ENCODE measurements at regions not wholly inside any gene's neighbourhood (a gene's known extent, or its start where the extent isn't known, plus 50 kb on each side); places are given as distances from the start of the nearest gene placed in this dataset.

DNA sequence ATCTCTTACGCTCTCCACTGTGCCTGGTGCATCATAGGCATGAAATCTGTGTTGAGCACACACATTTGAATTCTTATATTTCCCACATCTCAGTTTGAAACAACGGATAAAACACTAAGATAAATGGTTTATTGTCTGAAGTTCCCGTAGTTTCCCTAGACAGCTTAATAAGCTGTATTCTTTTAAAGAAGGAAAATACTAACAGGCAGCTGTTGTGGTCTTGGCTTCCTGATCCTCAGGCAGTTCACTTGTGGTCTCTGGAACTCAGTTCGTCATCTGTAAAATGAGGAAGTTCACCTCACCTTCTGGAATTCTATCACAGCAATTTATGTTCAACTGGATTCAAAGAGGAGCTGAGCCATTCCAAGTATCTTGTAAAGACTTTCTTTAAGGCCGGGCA lies 1805.6 kb upstream of the TENM3 start:
- no peaks in the 10 kb centered on the region for H3K27me3 ChIP-seq (ENCODE audit: control insufficient read depth, insufficient read depth, low read length)
- H3K9ac ChIP-seq (ENCODE audit: low read depth, low read length) = no peak overlapping the region
- no peaks in the 10 kb centered on the region for H3K9me3 ChIP-seq (ENCODE audit: control insufficient read depth, insufficient read depth, low read length)
- H3K27ac ChIP-seq (ENCODE audit: low read depth, low read length) = no peak overlapping the region
- H3K36me3 ChIP-seq (ENCODE audit: control insufficient read depth, insufficient read depth, low read length) = no peaks in the 10 kb centered on the region
- no peak overlapping the region for H3K4me3 ChIP-seq (ENCODE audit: low read depth, low read length)
- H3K4me1 ChIP-seq (ENCODE audit: control insufficient read depth, insufficient read depth, low read length) = peaks cover 4% of the 10 kb centered on the region; the same call in 1 of the 2 replicates

DNA sequence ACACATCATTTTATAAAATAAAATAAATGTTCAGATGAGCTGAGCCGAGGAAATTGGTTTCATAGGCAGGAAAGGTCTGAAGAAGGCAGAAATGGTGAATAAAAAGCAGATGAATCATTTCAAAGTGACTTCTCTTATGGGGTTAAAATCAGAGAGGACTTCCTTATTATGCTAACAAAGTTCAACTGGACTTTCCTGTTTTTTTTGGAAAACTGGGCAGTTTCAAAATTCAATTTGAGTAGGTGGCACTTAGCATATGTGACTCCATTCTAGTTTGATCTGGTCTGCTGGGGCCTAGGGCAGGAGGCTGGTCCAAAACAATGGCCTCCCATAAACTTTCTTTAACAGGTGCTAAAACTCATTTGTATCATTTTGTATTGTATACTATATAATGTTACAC lies 1794.9 kb upstream of the TENM3 start:
- H3K9me3 ChIP-seq (ENCODE audit: control insufficient read depth, insufficient read depth, low read length) = no peaks in the 10 kb centered on the region
- no peak overlapping the region for H3K27ac ChIP-seq (ENCODE audit: low read depth, low read length)
- no peaks in the 10 kb centered on the region for H3K27me3 ChIP-seq (ENCODE audit: control insufficient read depth, insufficient read depth, low read length)
- H3K4me1 ChIP-seq (ENCODE audit: control insufficient read depth, insufficient read depth, low read length) = peaks cover 3% of the 10 kb centered on the region; the same call in 1 of the 2 replicates
- H3K9ac ChIP-seq (ENCODE audit: low read depth, low read length) = no peak overlapping the region
- H3K36me3 ChIP-seq (ENCODE audit: control insufficient read depth, insufficient read depth, low read length) = no peaks in the 10 kb centered on the region
- H3K4me3 ChIP-seq (ENCODE audit: low read depth, low read length) = no peak overlapping the region

DNA sequence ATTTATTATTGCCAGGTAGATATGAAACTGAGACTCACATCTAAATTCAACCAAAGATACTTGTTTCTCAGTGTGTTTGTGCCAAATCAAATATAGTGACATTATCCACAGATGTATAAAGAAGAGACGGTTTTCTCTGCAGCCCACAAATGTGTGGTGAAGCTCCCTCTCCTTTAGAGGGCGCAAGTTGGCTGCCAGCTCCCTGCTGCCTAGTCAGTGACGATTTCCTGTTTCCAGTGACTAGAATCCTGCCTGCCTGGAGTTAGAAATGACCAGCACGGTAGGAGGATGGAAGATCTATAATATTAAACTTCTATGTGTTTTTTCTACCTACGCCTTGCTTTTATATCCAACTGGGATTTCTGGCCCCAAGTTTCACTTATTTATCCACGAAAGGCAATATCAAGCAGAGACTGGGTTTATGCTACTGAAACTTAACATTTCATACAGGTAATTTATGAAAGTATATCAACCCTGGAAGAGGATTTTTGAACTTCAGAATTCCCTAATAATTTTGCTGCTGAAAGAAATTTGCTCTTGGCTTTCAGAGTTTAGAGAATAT lies 1793.7 kb upstream of the TENM3 start:
- Histone ChIP-seq H3K36me3 (ENCODE audit: control insufficient read depth, insufficient read depth, low read length) (no peaks in the 10 kb centered on the region), H3K4me3 (ENCODE audit: low read depth, low read length) (no peak overlapping the region; the same call in 1 of the 2 replicates), H3K9ac (ENCODE audit: low read depth, low read length) (no peak overlapping the region), H3K27ac (ENCODE audit: low read depth, low read length) (no peak overlapping the region), H3K9me3 (ENCODE audit: control insufficient read depth, insufficient read depth, low read length) (no peaks in the 10 kb centered on the region), H3K4me1 (ENCODE audit: control insufficient read depth, insufficient read depth, low read length) (peaks cover 6% of the 10 kb centered on the region), H3K27me3 (ENCODE audit: control insufficient read depth, insufficient read depth, low read length) (no peaks in the 10 kb centered on the region)

DNA sequence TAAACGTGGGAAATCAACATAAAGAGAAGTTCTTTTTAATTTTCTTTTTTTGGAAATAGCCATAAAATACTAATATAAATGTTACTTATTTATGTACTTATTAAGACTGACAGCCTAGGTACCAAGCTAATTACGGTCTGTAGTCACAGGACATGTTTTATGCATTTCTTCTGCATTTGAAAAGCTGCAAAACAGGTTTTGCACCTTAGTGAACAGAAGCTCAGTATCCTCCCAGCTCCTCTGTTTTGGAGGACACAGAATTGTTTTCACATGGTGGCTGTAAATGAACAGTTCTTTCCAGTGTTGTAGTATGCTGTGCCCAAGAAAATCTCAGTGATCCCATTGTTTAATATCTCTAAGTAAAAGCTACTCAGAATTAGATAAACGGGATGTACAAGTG lies 1788.0 kb upstream of the TENM3 start:
- no peak overlapping the region for H3K27ac ChIP-seq (ENCODE audit: low read depth, low read length)
- H3K4me3 ChIP-seq (ENCODE audit: low read depth, low read length) = no peak overlapping the region
- no peaks in the 10 kb centered on the region for H3K36me3 ChIP-seq (ENCODE audit: control insufficient read depth, insufficient read depth, low read length)
- no peak overlapping the region for H3K9ac ChIP-seq (ENCODE audit: low read depth, low read length)
- H3K27me3 ChIP-seq (ENCODE audit: control insufficient read depth, insufficient read depth, low read length) = no peaks in the 10 kb centered on the region
- H3K9me3 ChIP-seq (ENCODE audit: control insufficient read depth, insufficient read depth, low read length) = no peaks in the 10 kb centered on the region
- H3K4me1 ChIP-seq (ENCODE audit: control insufficient read depth, insufficient read depth, low read length) = peaks cover 19% of the 10 kb centered on the region

DNA sequence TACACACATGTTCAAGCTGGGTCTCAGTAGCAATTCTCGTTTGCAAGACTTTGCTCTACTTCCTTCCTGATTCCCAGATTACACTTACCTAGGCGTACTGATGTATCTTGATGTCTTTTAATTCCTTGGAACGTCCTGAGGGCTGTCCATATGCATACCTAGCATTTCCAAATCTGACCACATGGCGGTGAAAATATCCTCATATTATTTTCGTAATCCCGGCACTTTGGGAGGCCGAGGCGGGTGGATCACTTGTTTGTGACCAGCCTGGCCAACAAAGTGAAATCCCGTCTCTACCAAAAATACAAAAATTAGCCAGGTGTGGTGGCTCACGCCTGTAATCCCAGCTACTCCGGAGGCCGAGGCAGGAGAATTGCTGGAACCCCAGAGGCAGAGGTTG lies 1786.3 kb upstream of the TENM3 start:
- no peak overlapping the region for H3K4me3 ChIP-seq (ENCODE audit: low read depth, low read length)
- H3K9me3 ChIP-seq (ENCODE audit: control insufficient read depth, insufficient read depth, low read length) = no peaks in the 10 kb centered on the region
- H3K27ac ChIP-seq (ENCODE audit: low read depth, low read length) = no peak overlapping the region
- H3K27me3 ChIP-seq (ENCODE audit: control insufficient read depth, insufficient read depth, low read length) = no peaks in the 10 kb centered on the region
- H3K36me3 ChIP-seq (ENCODE audit: control insufficient read depth, insufficient read depth, low read length) = no peaks in the 10 kb centered on the region
- H3K9ac ChIP-seq (ENCODE audit: low read depth, low read length) = no peak overlapping the region
- H3K4me1 ChIP-seq (ENCODE audit: control insufficient read depth, insufficient read depth, low read length) = peaks cover 19% of the 10 kb centered on the region

DNA sequence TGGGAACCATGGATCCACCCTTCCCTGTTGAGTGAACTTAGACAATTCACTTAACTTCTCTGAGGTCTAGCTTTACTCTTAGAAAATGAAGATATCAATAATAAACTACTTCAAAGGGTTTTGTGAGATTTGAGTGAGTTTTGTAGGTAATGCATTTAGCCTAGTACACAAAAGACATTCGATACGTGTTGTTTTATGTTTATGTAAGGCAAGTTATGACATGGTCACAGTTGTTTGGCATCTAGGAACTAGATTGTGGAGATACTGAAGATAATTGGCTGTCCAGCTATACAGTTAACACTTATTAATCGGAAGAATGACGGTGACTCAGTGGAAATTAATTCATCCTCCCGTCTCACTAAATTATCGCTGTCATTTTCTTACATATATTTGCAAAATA lies 1781.1 kb upstream of the TENM3 start:
- Histone ChIP-seq H3K36me3 (ENCODE audit: control insufficient read depth, insufficient read depth, low read length) (no peaks in the 10 kb centered on the region), H3K9ac (ENCODE audit: low read depth, low read length) (no peak overlapping the region), H3K27me3 (ENCODE audit: control insufficient read depth, insufficient read depth, low read length) (no peaks in the 10 kb centered on the region), H3K27ac (ENCODE audit: low read depth, low read length) (no peak overlapping the region), H3K4me1 (ENCODE audit: control insufficient read depth, insufficient read depth, low read length) (no peaks in the 10 kb centered on the region), H3K9me3 (ENCODE audit: control insufficient read depth, insufficient read depth, low read length) (no peaks in the 10 kb centered on the region), H3K4me3 (ENCODE audit: low read depth, low read length) (no peak overlapping the region)

DNA sequence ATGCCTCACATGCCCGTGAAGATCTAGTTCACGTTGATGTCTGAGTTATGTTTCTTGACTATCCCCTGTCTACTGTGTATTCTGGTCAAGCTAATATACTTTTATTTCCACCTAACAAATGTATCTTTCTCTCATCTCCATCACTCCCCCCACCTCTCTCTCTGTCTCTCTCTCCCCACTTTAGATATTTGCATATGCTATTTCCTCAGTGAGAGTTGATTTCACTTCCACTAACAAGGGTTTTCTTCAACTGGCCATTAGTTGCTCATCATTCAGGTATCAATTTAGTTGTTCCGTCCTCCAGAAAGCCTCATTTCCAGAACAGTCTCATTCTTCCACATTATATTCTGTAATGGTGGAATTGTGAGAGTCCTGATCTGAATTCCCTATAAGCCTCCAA lies 1777.8 kb upstream of the TENM3 start:
- Histone ChIP-seq H3K4me3 (ENCODE audit: low read depth, low read length) (no peak overlapping the region), H3K4me1 (ENCODE audit: control insufficient read depth, insufficient read depth, low read length) (no peaks in the 10 kb centered on the region), H3K9me3 (ENCODE audit: control insufficient read depth, insufficient read depth, low read length) (no peaks in the 10 kb centered on the region), H3K27me3 (ENCODE audit: control insufficient read depth, insufficient read depth, low read length) (no peaks in the 10 kb centered on the region), H3K36me3 (ENCODE audit: control insufficient read depth, insufficient read depth, low read length) (no peaks in the 10 kb centered on the region), H3K9ac (ENCODE audit: low read depth, low read length) (no peak overlapping the region), H3K27ac (ENCODE audit: low read depth, low read length) (no peak overlapping the region)

DNA sequence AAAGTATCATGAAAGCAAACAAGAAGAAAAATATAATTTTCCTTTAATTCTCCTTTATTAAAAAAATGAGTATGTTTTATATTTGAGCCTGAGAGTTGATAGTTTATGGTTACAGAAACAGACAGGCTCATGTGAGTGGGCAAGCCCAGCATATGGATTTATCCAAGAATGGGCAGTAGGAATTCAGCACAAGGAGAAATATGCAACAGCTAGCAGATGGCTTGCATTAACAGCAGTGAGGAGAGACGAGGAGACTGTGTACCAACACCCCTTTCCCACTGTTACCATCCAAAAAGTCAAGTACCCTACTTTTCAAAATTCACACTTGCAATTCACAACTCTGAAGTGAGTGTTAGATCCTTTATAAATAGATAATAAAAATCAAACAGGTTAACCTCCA lies 1760.2 kb upstream of the TENM3 start:
- Histone ChIP-seq H3K4me3 (ENCODE audit: low read depth, low read length) (no peak overlapping the region), H3K4me1 (ENCODE audit: control insufficient read depth, insufficient read depth, low read length) (no peaks in the 10 kb centered on the region), H3K27me3 (ENCODE audit: control insufficient read depth, insufficient read depth, low read length) (no peaks in the 10 kb centered on the region), H3K27ac (ENCODE audit: low read depth, low read length) (no peak overlapping the region), H3K36me3 (ENCODE audit: control insufficient read depth, insufficient read depth, low read length) (no peaks in the 10 kb centered on the region), H3K9ac (ENCODE audit: low read depth, low read length) (no peak overlapping the region), H3K9me3 (ENCODE audit: control insufficient read depth, insufficient read depth, low read length) (no peaks in the 10 kb centered on the region)

DNA sequence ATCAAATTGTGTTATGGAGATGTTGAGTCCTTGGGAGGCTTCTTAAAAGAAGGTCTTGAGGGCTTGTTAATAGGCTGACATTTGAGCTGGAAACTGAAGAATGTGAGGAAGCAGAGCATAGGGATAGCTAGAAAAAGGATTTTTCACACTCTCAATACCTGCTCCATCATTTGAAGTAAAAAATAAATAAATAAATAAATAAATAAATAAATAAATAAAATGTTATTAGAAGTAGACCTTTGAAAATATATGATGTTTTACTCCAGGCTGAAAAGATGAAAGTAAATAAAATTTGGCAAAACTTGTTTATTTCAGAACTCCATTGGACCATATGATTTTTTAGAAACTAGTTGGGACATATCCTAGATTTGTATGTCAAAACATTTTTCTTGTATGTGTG lies 1757.8 kb upstream of the TENM3 start:
- no peak overlapping the region for H3K4me3 ChIP-seq (ENCODE audit: low read depth, low read length)
- H3K27me3 ChIP-seq (ENCODE audit: control insufficient read depth, insufficient read depth, low read length) = no peaks in the 10 kb centered on the region
- no peak overlapping the region for H3K27ac ChIP-seq (ENCODE audit: low read depth, low read length)
- H3K36me3 ChIP-seq (ENCODE audit: control insufficient read depth, insufficient read depth, low read length) = no peaks in the 10 kb centered on the region
- no peak overlapping the region for H3K9ac ChIP-seq (ENCODE audit: low read depth, low read length)
- H3K4me1 ChIP-seq (ENCODE audit: control insufficient read depth, insufficient read depth, low read length) = peaks cover 16% of the 10 kb centered on the region
- H3K9me3 ChIP-seq (ENCODE audit: control insufficient read depth, insufficient read depth, low read length) = no peaks in the 10 kb centered on the region

DNA sequence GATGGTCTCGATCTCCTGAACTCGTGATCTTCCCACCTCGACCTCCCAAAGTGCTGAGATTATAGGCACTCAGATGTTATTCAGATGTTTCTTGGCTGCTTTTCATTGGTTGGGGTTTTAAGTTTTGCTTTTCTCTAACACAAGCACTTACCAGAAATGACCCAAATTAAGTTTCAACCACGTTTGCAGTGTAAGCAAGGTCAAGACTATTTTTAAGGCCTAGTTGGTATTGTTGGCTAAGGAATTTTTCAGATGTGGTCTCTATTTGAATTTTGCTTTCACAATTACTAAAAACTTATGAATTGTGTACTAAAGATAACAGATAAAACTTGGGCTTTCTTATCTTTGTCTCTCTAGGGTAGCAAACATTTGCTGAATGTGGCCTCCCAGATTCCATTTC lies 1756.9 kb upstream of the TENM3 start:
- Histone ChIP-seq H3K27ac (ENCODE audit: low read depth, low read length) (no peak overlapping the region), H3K4me1 (ENCODE audit: control insufficient read depth, insufficient read depth, low read length) (peaks cover 25% of the 10 kb centered on the region), H3K4me3 (ENCODE audit: low read depth, low read length) (no peak overlapping the region), H3K27me3 (ENCODE audit: control insufficient read depth, insufficient read depth, low read length) (no peaks in the 10 kb centered on the region), H3K9me3 (ENCODE audit: control insufficient read depth, insufficient read depth, low read length) (no peaks in the 10 kb centered on the region), H3K9ac (ENCODE audit: low read depth, low read length) (no peak overlapping the region), H3K36me3 (ENCODE audit: control insufficient read depth, insufficient read depth, low read length) (no peaks in the 10 kb centered on the region)

DNA sequence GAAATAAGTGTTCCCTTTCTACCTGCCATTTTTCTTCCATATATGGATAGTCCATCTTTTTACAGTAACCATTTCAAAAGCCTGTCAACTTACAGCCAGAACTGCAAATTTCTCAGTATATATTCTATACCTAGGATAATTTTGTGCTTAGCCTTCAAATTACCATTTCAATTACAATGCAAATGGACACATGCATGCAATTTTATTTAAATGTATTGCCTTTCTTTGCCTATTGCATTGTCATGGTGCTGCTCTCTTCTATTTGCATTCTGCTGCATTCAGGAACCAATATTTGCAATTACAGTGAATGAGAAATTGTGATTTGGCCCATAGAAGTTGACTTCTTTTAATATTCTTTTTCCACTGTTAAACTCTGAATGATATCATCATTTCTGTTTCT lies 1753.4 kb upstream of the TENM3 start:
- Histone ChIP-seq H3K4me1 (ENCODE audit: control insufficient read depth, insufficient read depth, low read length) (peaks cover 27% of the 10 kb centered on the region), H3K9ac (ENCODE audit: low read depth, low read length) (no peak overlapping the region), H3K27ac (ENCODE audit: low read depth, low read length) (peak overlapping the region; percentile 20), H3K27me3 (ENCODE audit: control insufficient read depth, insufficient read depth, low read length) (no peaks in the 10 kb centered on the region), H3K36me3 (ENCODE audit: control insufficient read depth, insufficient read depth, low read length) (no peaks in the 10 kb centered on the region), H3K9me3 (ENCODE audit: control insufficient read depth, insufficient read depth, low read length) (no peaks in the 10 kb centered on the region), H3K4me3 (ENCODE audit: low read depth, low read length) (no peak overlapping the region)

DNA sequence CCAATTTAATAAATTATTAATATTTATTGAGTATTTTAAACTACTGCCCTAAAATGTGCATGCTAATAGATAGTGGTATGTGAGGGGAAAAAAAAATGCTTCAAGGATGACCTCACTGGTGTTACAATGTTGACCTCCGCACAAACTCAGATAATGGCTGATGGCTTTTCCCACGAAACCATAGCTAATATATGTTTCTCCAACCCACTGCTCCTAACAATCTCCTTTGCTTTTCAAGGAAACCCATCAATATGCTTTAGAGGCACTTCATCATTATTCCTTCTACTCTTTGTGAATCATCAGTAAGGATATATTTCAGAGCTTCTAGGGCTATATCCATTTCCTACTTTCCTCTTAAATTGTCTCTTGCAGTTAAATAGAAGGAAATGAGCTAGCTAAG lies 1752.0 kb upstream of the TENM3 start:
- Histone ChIP-seq H3K9ac (ENCODE audit: low read depth, low read length) (no peak overlapping the region), H3K27ac (ENCODE audit: low read depth, low read length) (no peak overlapping the region), H3K36me3 (ENCODE audit: control insufficient read depth, insufficient read depth, low read length) (no peaks in the 10 kb centered on the region), H3K4me3 (ENCODE audit: low read depth, low read length) (no peak overlapping the region), H3K27me3 (ENCODE audit: control insufficient read depth, insufficient read depth, low read length) (no peaks in the 10 kb centered on the region), H3K9me3 (ENCODE audit: control insufficient read depth, insufficient read depth, low read length) (no peaks in the 10 kb centered on the region), H3K4me1 (ENCODE audit: control insufficient read depth, insufficient read depth, low read length) (peaks cover 27% of the 10 kb centered on the region)
